ENCODE measurements at regions not wholly inside any gene's neighbourhood (a gene's known extent, or its start where the extent isn't known, plus 50 kb on each side); places are given as distances from the start of the nearest gene placed in this dataset.

DNA sequence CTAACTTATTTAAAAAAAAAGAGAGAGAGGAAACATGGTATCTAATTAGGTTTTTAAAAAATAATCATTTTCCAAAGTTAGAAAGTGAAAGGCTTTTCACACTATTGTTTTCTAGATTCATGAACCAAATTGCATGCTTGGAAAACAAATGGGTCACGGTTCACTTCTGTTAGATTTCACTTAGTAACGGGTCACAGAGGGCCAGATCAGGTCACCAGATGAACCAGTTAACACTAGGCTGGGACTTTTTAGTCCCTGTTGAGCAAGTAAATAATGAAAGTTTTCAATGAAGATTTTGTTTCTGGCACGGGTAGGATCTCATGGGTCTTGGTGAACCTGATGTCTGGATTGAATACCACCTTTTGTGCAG is 207.2 kb upstream of the RFX3 start:
- TF ChIP-seq, protein P1, sequence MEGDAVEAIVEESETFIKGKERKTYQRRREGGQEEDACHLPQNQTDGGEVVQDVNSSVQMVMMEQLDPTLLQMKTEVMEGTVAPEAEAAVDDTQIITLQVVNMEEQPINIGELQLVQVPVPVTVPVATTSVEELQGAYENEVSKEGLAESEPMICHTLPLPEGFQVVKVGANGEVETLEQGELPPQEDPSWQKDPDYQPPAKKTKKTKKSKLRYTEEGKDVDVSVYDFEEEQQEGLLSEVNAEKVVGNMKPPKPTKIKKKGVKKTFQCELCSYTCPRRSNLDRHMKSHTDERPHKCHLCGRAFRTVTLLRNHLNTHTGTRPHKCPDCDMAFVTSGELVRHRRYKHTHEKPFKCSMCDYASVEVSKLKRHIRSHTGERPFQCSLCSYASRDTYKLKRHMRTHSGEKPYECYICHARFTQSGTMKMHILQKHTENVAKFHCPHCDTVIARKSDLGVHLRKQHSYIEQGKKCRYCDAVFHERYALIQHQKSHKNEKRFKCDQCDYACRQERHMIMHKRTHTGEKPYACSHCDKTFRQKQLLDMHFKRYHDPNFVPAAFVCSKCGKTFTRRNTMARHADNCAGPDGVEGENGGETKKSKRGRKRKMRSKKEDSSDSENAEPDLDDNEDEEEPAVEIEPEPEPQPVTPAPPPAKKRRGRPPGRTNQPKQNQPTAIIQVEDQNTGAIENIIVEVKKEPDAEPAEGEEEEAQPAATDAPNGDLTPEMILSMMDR (IDR thresholded peaks at IDR 0.05): no peak
- TF ChIP-seq POLR2A (IDR thresholded peaks at IDR 0.05): no peak

Data from ovary (tissue), 3 donors.